Panc1 (cell line): ENCODE measurements at regions not wholly inside any gene's neighbourhood (a gene's known extent, or its start where the extent isn't known, plus 50 kb on each side); places are given as distances from the start of the nearest gene placed in this dataset.

Experiments
- CTCF ChIP-seq: fragments of 450-650 bp; IDR thresholded peaks from 2 replicates; pipeline ENCODE4 v1.5.1; 2017; ENCODE audit warnings: mild to moderate bottlenecking
- POLR2AphosphoS5 ChIP-seq: IDR thresholded peaks from 2 replicates; pipeline ENCODE4 v1.6.1; 2012; ENCODE audit warnings: mild to moderate bottlenecking, low read depth, low read length, moderate library complexity
- SIN3A ChIP-seq: IDR thresholded peaks from 2 replicates; pipeline ENCODE4 v1.6.1; 2012; ENCODE audit warnings: low read depth, mild to moderate bottlenecking, low read length, moderate library complexity, borderline replicate concordance; ENCODE audit not compliant: insufficient read depth

GRCh38 chr6:147942363-147942762, 400.3 kb upstream of the SASH1 start:
- TF ChIP-seq POLR2AphosphoS5 = no peak
- TF ChIP-seq CTCF = no peak
- no peak for TF ChIP-seq SIN3A
